HFF-Myc (cell line): ENCODE measurements at regions not wholly inside any gene's neighbourhood (a gene's known extent, or its start where the extent isn't known, plus 50 kb on each side); places are given as distances from the start of the nearest gene placed in this dataset.

Source experiments
- DNase-seq: peaks from one replicate; pipeline ENCODE4 v3.0.0-alpha.2; 2011; ENCODE audit warnings: low read depth; ENCODE audit errors: extremely low read depth
- H3K4me3 ChIP-seq: replicated peaks from 2 replicates; pipeline ENCODE4 v1.5.1; 2011; ENCODE audit warnings: low read depth, mild to moderate bottlenecking, control low read depth, low read length
- CTCF ChIP-seq: IDR thresholded peaks from 2 replicates; pipeline ENCODE4 v1.5.1; 2012; ENCODE audit warnings: mild to moderate bottlenecking, low read depth, low read length, control low read depth; ENCODE audit errors: missing control alignments

- DNase-seq: no peak
- no peak for TF ChIP-seq CTCF
- H3K4me3 ChIP-seq: no peak overlapping the region
Observed at GRCh38 chr6:23327621-23328020, 758.3 kb downstream of the HDGFL1 start.

DNA sequence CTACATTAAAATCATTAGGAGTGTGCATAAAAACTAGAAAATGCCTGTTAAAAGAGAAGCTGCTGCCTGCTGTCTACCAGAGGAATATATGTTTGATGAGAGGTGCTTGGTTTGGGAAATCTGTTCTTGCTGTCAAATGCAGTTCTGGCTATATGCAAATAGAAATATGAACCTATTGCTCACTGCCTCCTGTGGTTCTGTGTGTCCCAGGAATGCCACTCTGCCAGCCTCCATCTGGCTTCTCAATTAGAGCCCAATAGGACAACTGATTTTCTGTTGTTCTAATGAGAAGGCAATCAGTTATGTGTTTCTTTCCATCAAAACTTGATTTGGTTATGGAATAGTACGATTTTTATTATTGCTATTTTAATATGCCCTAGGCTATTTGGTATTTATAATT is 759.7 kb downstream of the HDGFL1 start:
- no peak for TF ChIP-seq CTCF
- no peak overlapping the region for H3K4me3 ChIP-seq
- no peak for DNase-seq

- no peak for DNase-seq
- H3K4me3 ChIP-seq: no peak overlapping the region
- TF ChIP-seq CTCF: no peak
Observed at GRCh38 chr6:23330632-23331031, 761.3 kb downstream of the HDGFL1 start.

GRCh38 chr6:23334360-23334759 is 765.0 kb downstream of the HDGFL1 start:
- TF ChIP-seq CTCF: no peak
- DNase-seq: no peak
- H3K4me3 ChIP-seq: no peak overlapping the region

- no peak overlapping the region for H3K4me3 ChIP-seq
- no peak for TF ChIP-seq CTCF
- DNase-seq: no peak
Observed at GRCh38 chr6:23335894-23336293, 766.5 kb downstream of the HDGFL1 start.

- no peak for TF ChIP-seq CTCF
- DNase-seq: no peak
- no peak overlapping the region for H3K4me3 ChIP-seq
Observed at GRCh38 chr6:23339268-23339667, 769.9 kb downstream of the HDGFL1 start.

GRCh38 chr6:23340271-23340670 is 770.9 kb downstream of the HDGFL1 start:
- no peak overlapping the region for H3K4me3 ChIP-seq
- DNase-seq: peak; percentile 19
- TF ChIP-seq CTCF: no peak
